ENCODE measurements at regions not wholly inside any gene's neighbourhood (a gene's known extent, or its start where the extent isn't known, plus 50 kb on each side); places are given as distances from the start of the nearest gene placed in this dataset.

- ATAC-seq = no peak
Observed at GRCh38 chr1:38525343-38526043, 334.1 kb downstream of the RRAGC start.

DNA sequence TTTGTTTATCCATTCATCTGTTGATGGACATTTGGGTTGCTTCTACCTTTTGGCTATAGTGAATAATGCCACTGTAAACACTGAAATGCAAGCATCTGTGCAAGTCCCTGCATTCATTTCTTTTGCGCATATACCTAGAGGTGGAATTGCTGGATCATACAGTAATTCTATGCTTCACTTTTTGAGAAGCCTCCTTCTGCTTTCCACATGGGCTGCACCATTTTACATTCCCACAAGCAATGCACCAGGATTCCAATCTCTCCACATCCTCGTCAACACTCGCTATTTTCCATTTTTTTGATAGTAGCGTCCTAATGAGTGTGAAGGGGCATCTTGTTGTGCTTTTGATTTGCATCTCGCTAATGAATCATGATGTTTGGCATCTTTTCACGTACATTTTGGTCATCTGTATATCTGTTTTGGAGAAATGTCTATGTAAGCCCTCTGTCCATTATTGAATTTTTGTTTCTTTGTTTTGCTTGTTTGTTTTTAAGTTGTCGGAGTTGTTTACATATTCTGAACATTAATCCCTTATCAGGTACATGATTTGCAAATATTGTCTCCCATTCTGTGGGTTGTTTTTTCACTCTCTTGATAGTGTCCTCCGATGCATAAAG is 335.4 kb downstream of the RRAGC start:
- ATAC-seq = no peak
- TF ChIP-seq ZC3H10 (CRISPR knock-in tag; IDR thresholded peaks at IDR 0.05) (no peak), OSR1 (CRISPR knock-in tag; IDR thresholded peaks at IDR 0.05) (no peak), TCF4 (CRISPR knock-in tag; IDR thresholded peaks at IDR 0.05; ENCODE audit: borderline replicate concordance) (no peak), ZNF70 (CRISPR knock-in tag; IDR thresholded peaks at IDR 0.05) (no peak), RARB (CRISPR knock-in tag; IDR thresholded peaks at IDR 0.05) (no peak), ZNF565 (CRISPR knock-in tag; conservative IDR thresholded peaks at IDR 0.05; ENCODE audit: low read depth) (no peak), BACH2 (CRISPR knock-in tag; IDR thresholded peaks at IDR 0.05; ENCODE audit: borderline replicate concordance) (no peak), TSHZ2 (CRISPR knock-in tag; IDR thresholded peaks at IDR 0.05) (no peak), SNAI2 (CRISPR knock-in tag; IDR thresholded peaks at IDR 0.05) (no peak), CSDC2 (CRISPR knock-in tag; IDR thresholded peaks at IDR 0.05) (no peak), ZFP30 (CRISPR knock-in tag; IDR thresholded peaks at IDR 0.05) (no peak), PPARA (CRISPR knock-in tag; IDR thresholded peaks at IDR 0.05; ENCODE audit: borderline replicate concordance) (no peak)
- TF ChIP-seq, protein P1, sequence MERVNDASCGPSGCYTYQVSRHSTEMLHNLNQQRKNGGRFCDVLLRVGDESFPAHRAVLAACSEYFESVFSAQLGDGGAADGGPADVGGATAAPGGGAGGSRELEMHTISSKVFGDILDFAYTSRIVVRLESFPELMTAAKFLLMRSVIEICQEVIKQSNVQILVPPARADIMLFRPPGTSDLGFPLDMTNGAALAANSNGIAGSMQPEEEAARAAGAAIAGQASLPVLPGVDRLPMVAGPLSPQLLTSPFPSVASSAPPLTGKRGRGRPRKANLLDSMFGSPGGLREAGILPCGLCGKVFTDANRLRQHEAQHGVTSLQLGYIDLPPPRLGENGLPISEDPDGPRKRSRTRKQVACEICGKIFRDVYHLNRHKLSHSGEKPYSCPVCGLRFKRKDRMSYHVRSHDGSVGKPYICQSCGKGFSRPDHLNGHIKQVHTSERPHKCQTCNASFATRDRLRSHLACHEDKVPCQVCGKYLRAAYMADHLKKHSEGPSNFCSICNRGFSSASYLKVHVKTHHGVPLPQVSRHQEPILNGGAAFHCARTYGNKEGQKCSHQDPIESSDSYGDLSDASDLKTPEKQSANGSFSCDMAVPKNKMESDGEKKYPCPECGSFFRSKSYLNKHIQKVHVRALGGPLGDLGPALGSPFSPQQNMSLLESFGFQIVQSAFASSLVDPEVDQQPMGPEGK (CRISPR knock-in tag; IDR thresholded peaks at IDR 0.05; ENCODE audit: borderline replicate concordance) = no peak

More at GRCh38 chr1:38525343-38526043, 334.1 kb downstream of the RRAGC start:
- TF ChIP-seq PPARA (CRISPR knock-in tag; IDR thresholded peaks at IDR 0.05; ENCODE audit: borderline replicate concordance) = no peak
- no peak for TF ChIP-seq TSHZ2 (CRISPR knock-in tag; IDR thresholded peaks at IDR 0.05)
- TF ChIP-seq RARB (CRISPR knock-in tag; IDR thresholded peaks at IDR 0.05) = no peak
- no peak for TF ChIP-seq ZFP30 (CRISPR knock-in tag; IDR thresholded peaks at IDR 0.05)
- no peak for TF ChIP-seq OSR1 (CRISPR knock-in tag; IDR thresholded peaks at IDR 0.05)

DNA sequence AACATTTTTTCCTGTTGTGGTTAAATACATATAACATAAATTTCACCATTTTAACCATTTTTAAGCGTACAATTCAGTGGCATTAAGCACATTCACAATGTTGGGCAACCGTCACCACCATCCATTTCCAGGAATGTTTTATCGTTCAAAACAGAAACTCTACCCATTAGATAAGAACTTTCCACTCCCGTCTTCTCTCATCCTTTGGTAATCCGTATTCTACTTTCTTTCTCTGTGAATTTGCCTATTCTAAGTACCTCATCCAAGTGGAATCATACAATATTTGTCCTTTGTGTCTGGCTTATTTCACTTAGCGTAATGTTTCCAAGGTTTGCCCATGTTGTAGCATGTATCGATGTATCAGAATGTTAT is 336.0 kb downstream of the RRAGC start:
- TF ChIP-seq SNAI2 (CRISPR knock-in tag; IDR thresholded peaks at IDR 0.05) = no peak
- no peak for TF ChIP-seq ZFP30 (CRISPR knock-in tag; IDR thresholded peaks at IDR 0.05)
- TF ChIP-seq, protein P2, sequence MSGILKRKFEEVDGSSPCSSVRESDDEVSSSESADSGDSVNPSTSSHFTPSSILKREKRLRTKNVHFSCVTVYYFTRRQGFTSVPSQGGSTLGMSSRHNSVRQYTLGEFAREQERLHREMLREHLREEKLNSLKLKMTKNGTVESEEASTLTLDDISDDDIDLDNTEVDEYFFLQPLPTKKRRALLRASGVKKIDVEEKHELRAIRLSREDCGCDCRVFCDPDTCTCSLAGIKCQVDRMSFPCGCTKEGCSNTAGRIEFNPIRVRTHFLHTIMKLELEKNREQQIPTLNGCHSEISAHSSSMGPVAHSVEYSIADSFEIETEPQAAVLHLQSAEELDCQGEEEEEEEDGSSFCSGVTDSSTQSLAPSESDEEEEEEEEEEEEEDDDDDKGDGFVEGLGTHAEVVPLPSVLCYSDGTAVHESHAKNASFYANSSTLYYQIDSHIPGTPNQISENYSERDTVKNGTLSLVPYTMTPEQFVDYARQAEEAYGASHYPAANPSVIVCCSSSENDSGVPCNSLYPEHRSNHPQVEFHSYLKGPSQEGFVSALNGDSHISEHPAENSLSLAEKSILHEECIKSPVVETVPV (CRISPR knock-in tag; IDR thresholded peaks at IDR 0.05) = no peak
- no peak for TF ChIP-seq GLIS3 (CRISPR knock-in tag; IDR thresholded peaks at IDR 0.05)
- no peak for TF ChIP-seq ZC3H10 (CRISPR knock-in tag; IDR thresholded peaks at IDR 0.05)
- no peak for TF ChIP-seq RARB (CRISPR knock-in tag; IDR thresholded peaks at IDR 0.05)
- no peak for TF ChIP-seq ZNF565 (CRISPR knock-in tag; conservative IDR thresholded peaks at IDR 0.05; ENCODE audit: low read depth)
- no peak for ATAC-seq

- ATAC-seq = no peak
- TF ChIP-seq, protein P1 (CRISPR knock-in tag; IDR thresholded peaks at IDR 0.05; ENCODE audit: borderline replicate concordance) = no peak
- TF ChIP-seq SNAI2 (CRISPR knock-in tag; IDR thresholded peaks at IDR 0.05) (no peak), GLIS3 (CRISPR knock-in tag; IDR thresholded peaks at IDR 0.05) (no peak), ZFP30 (CRISPR knock-in tag; IDR thresholded peaks at IDR 0.05) (no peak), BACH2 (CRISPR knock-in tag; IDR thresholded peaks at IDR 0.05; ENCODE audit: borderline replicate concordance) (no peak), ISL1 (CRISPR knock-in tag; IDR thresholded peaks at IDR 0.05) (no peak), ZNF8 (CRISPR knock-in tag; IDR thresholded peaks at IDR 0.05) (no peak), CSDC2 (CRISPR knock-in tag; IDR thresholded peaks at IDR 0.05) (no peak), ZC3H10 (CRISPR knock-in tag; IDR thresholded peaks at IDR 0.05) (no peak), ZFP3 (CRISPR knock-in tag; IDR thresholded peaks at IDR 0.05) (no peak), ESRRG (CRISPR knock-in tag; IDR thresholded peaks at IDR 0.05) (no peak)
- TF ChIP-seq, protein P3, sequence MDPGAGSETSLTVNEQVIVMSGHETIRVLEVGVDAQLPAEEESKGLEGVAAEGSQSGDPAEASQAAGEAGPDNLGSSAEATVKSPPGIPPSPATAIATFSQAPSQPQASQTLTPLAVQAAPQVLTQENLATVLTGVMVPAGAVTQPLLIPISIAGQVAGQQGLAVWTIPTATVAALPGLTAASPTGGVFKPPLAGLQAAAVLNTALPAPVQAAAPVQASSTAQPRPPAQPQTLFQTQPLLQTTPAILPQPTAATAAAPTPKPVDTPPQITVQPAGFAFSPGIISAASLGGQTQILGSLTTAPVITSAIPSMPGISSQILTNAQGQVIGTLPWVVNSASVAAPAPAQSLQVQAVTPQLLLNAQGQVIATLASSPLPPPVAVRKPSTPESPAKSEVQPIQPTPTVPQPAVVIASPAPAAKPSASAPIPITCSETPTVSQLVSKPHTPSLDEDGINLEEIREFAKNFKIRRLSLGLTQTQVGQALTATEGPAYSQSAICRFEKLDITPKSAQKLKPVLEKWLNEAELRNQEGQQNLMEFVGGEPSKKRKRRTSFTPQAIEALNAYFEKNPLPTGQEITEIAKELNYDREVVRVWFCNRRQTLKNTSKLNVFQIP (CRISPR knock-in tag; IDR thresholded peaks at IDR 0.05; ENCODE audit: borderline replicate concordance, low read depth) = no peak
Observed at GRCh38 chr1:38522915-38523567, 336.5 kb downstream of the RRAGC start.

Measured in SK-N-SH treated with all-trans-retinoic acid at 6 μM for 48 hours (cell line).